ENCODE measurements at regions not wholly inside any gene's neighbourhood (a gene's known extent, or its start where the extent isn't known, plus 50 kb on each side); places are given as distances from the start of the nearest gene placed in this dataset.

- no peak for DNase-seq (ENCODE audit: extremely low read depth, low read depth, low spot score)
Measured at GRCh38 chr1:195153107-195153506, 1455.1 kb downstream of the KCNT2 start.

- DNase-seq (ENCODE audit: extremely low read depth, low read depth, low spot score), result no peak
Measured at GRCh38 chr1:195150768-195151167, 1457.5 kb downstream of the KCNT2 start.

- DNase-seq (ENCODE audit: extremely low read depth, low read depth, low spot score), result no peak
Measured at GRCh38 chr1:195141294-195141693, 1466.9 kb downstream of the KCNT2 start.

- no peak for DNase-seq (ENCODE audit: extremely low read depth, low read depth, low spot score)
Measured at GRCh38 chr1:195130598-195130997, 1477.6 kb downstream of the KCNT2 start.

- DNase-seq (ENCODE audit: extremely low read depth, low read depth, low spot score), result no peak
Measured at GRCh38 chr1:195122497-195122896, 1485.7 kb downstream of the KCNT2 start.

GRCh38 chr1:195113471-195113870 lies 1494.8 kb downstream of the KCNT2 start:
- no peak for DNase-seq (ENCODE audit: extremely low read depth, low read depth, low spot score)

- no peak for DNase-seq (ENCODE audit: extremely low read depth, low read depth, low spot score)
Measured at GRCh38 chr1:195105773-195106172, 1502.5 kb downstream of the KCNT2 start.

GRCh38 chr1:195105281-195105680 lies 1503.0 kb downstream of the KCNT2 start:
- DNase-seq (ENCODE audit: extremely low read depth, low read depth, low spot score), result no peak

GRCh38 chr1:195097316-195097715 lies 1510.9 kb downstream of the KCNT2 start:
- no peak for DNase-seq (ENCODE audit: extremely low read depth, low read depth, low spot score)

- no peak for DNase-seq (ENCODE audit: extremely low read depth, low read depth, low spot score)
Measured at GRCh38 chr1:195096051-195096521, 1512.2 kb downstream of the KCNT2 start.

- DNase-seq (ENCODE audit: extremely low read depth, low read depth, low spot score), result no peak
Measured at GRCh38 chr1:195085196-195085595, 1523.0 kb downstream of the KCNT2 start.

GRCh38 chr1:195082183-195082582 lies 1526.1 kb downstream of the KCNT2 start:
- no peak for DNase-seq (ENCODE audit: extremely low read depth, low read depth, low spot score)

- DNase-seq (ENCODE audit: extremely low read depth, low read depth, low spot score), result no peak
Measured at GRCh38 chr1:195076682-195077081, 1531.6 kb downstream of the KCNT2 start.

GRCh38 chr1:195075973-195076372 lies 1532.3 kb downstream of the KCNT2 start:
- DNase-seq (ENCODE audit: extremely low read depth, low read depth, low spot score), result no peak

- DNase-seq (ENCODE audit: extremely low read depth, low read depth, low spot score), result no peak
Measured at GRCh38 chr1:195071461-195071860, 1536.8 kb downstream of the KCNT2 start.

GRCh38 chr1:195065437-195065836 lies 1542.8 kb downstream of the KCNT2 start:
- DNase-seq (ENCODE audit: extremely low read depth, low read depth, low spot score), result no peak

- DNase-seq (ENCODE audit: extremely low read depth, low read depth, low spot score), result no peak
Measured at GRCh38 chr1:195064358-195064757, 1543.9 kb downstream of the KCNT2 start.

GRCh38 chr1:195054217-195054687 lies 1554.0 kb downstream of the KCNT2 start:
- no peak for DNase-seq (ENCODE audit: extremely low read depth, low read depth, low spot score)

GRCh38 chr1:195053478-195053877 lies 1554.8 kb downstream of the KCNT2 start:
- no peak for DNase-seq (ENCODE audit: extremely low read depth, low read depth, low spot score)

GRCh38 chr1:195047772-195048171 lies 1560.5 kb downstream of the KCNT2 start:
- no peak for DNase-seq (ENCODE audit: extremely low read depth, low read depth, low spot score)

GRCh38 chr1:195045072-195045471 lies 1563.2 kb downstream of the KCNT2 start:
- no peak for DNase-seq (ENCODE audit: extremely low read depth, low read depth, low spot score)

GRCh38 chr1:195030793-195031192 lies 1577.4 kb downstream of the KCNT2 start:
- no peak for DNase-seq (ENCODE audit: extremely low read depth, low read depth, low spot score)

GRCh38 chr1:195026792-195027191 lies 1581.4 kb downstream of the KCNT2 start:
- DNase-seq (ENCODE audit: extremely low read depth, low read depth, low spot score), result no peak

Measured in glomerular endothelial cell (primary cell).